Nephron progenitor cell (in vitro differentiated cells): ENCODE measurements at regions not wholly inside any gene's neighbourhood (a gene's known extent, or its start where the extent isn't known, plus 50 kb on each side); places are given as distances from the start of the nearest gene placed in this dataset.

ENCODE experiments used
- DNase-seq: peaks from one replicate; pipeline ENCODE4 v3.0.0; 2021
- H3K27ac Mint-ChIP-seq: 2 replicates; pipeline ENCODE4 v1.8.0; 2021; ENCODE audit warnings: mild to moderate bottlenecking, moderate library complexity, mixed read lengths
- H3K27me3 Mint-ChIP-seq: 2 replicates; pipeline ENCODE4 v1.8.0; 2021; ENCODE audit warnings: mild to moderate bottlenecking, low read depth, mixed read lengths; ENCODE audit not compliant: poor library complexity
- H3K36me3 Mint-ChIP-seq: 2 replicates; pipeline ENCODE4 v1.8.0; 2021; ENCODE audit warnings: low read depth, mixed read lengths
- H3K4me1 Mint-ChIP-seq: 2 replicates; pipeline ENCODE4 v1.8.0; 2021; ENCODE audit warnings: mixed read lengths
- H3K4me3 Mint-ChIP-seq: 2 replicates; pipeline ENCODE4 v1.8.0; 2021; ENCODE audit warnings: mild to moderate bottlenecking, moderate library complexity, mixed read lengths
- H3K9me3 Mint-ChIP-seq: 2 replicates; pipeline ENCODE4 v1.8.0; 2021; ENCODE audit warnings: mild to moderate bottlenecking, moderate library complexity, mixed read lengths
- TF ChIP-seq, protein P1 (sequence below): fragments of 200-600 bp; sonication (generic); IDR thresholded peaks from 2 replicates; pipeline ENCODE4 v1.5.0; 2021; ENCODE audit warnings: antibody characterized with exemption

DNA sequence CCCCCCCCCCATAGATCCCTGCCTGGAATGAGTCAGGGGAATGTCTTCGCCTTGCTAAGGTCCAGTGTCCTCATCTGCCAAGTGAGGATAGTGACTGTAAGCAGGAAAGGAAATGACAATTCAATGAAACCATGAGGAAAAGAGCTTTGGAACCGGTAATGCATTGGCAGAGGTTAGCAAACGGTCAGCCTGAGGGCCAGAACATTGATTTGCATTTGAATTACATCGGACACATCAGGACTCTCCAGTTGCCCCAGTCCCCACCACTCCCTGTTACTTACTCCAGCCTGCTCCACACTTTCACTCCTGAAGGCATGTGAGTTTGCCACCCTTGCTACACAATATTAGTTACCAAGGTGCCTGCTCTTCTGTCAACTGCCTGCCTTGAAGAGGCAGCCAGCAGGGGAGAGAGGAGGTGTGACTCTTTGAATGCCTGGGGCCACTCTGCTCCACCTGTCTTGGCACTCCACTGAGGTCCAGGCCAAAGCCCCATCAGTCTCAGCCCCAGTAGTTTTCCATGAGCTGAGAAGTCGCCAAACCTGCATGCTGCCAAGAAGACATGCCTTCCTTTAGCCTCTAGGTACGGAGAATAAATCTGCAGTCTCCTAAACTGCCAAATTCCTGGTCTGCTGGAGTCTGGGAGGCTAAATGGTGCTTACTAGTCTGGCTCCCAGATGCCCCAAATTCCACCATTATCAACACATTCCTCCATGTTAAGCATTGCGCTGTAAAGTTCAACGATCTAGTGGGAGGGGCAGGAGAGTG is 191.7 kb upstream of the TLE3 start:
- no peak overlapping the region for H3K27ac Mint-ChIP-seq
- H3K9me3 Mint-ChIP-seq: no peaks in the 10 kb centered on the region
- no peak for DNase-seq
- H3K27me3 Mint-ChIP-seq: peaks cover 27% of the 10 kb centered on the region
- H3K4me1 Mint-ChIP-seq: peaks cover 16% of the 10 kb centered on the region
- H3K36me3 Mint-ChIP-seq: no peaks in the 10 kb centered on the region
- peak overlapping the region; percentile 2 for H3K4me3 Mint-ChIP-seq
- TF ChIP-seq, protein P1, sequence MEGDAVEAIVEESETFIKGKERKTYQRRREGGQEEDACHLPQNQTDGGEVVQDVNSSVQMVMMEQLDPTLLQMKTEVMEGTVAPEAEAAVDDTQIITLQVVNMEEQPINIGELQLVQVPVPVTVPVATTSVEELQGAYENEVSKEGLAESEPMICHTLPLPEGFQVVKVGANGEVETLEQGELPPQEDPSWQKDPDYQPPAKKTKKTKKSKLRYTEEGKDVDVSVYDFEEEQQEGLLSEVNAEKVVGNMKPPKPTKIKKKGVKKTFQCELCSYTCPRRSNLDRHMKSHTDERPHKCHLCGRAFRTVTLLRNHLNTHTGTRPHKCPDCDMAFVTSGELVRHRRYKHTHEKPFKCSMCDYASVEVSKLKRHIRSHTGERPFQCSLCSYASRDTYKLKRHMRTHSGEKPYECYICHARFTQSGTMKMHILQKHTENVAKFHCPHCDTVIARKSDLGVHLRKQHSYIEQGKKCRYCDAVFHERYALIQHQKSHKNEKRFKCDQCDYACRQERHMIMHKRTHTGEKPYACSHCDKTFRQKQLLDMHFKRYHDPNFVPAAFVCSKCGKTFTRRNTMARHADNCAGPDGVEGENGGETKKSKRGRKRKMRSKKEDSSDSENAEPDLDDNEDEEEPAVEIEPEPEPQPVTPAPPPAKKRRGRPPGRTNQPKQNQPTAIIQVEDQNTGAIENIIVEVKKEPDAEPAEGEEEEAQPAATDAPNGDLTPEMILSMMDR: no peak

DNA sequence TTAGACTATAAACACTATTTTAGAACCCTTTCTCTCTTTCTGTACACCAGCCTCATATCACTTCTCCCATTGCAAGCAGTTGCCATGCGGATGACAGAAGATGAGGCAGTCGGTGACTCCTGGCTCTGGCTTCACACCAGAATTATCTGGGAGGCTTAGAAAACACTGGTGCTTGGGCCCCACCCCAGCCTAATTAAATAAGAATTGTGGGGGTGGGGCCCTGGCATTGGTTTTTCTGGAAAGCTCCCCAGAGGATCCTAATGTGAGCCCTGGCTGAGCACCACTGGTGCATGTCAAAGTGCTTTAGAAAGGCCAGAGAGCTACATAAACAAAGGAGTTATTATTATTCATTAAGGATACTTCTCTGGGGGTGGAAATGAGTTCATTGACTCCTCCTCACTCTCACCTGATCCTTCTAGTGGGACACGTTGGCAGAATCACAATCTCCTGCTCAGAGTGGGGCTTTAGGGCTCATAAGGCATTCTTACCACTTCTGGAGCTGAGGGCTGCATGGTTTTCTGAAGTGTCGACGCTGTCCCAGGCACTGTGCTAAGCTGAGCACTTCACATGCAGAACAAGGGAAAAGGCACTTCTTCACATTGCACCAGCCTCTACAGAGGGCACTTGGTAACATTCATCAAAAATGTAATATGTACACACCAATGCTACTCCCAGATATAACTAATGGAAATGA is 188.5 kb upstream of the TLE3 start:
- TF ChIP-seq, protein P1: no peak
- no peak for DNase-seq
- Mint-ChIP-seq H3K4me1 (peaks cover 16% of the 10 kb centered on the region), H3K4me3 (no peak overlapping the region), H3K36me3 (no peaks in the 10 kb centered on the region), H3K27ac (no peak overlapping the region), H3K9me3 (no peaks in the 10 kb centered on the region), H3K27me3 (peaks cover 26% of the 10 kb centered on the region)

DNA sequence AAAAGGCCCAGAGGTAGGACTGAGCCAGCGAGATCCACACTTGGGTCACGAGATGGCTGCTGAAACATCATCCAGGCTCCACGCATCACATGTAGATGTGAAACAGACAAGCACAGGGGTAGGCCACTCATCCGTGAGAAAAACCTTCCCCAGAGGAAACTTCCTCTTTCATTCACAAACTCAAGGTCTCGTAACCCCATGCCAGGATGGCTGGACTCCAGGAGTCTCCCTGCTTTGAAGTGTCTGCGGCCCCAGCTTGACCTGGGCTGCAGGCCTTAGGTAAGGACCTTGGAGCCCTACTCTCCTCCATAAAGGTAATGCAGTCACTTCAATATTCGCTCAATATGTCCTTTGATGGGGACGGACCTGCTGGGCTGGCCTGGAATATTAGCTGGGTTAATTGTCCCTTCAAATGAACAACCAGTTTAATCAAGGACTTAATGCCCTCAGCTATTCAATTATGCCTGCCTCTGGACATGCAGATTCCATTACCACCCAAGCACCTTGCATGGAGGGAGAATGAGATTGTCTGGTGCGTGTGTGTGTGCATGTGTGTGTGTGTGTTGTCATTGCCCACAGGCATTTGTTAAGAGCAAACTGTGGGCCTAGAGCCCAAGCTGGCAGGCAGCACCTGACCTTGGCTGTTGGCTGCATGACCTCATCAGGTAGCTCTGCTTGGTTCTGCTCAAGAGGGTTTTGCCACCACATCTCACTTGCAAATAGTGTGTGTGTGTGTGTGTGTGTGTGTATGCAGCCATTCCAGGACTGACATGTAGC is 186.9 kb upstream of the TLE3 start:
- Mint-ChIP-seq H3K27me3 (peaks cover 15% of the 10 kb centered on the region), H3K4me3 (no peak overlapping the region), H3K27ac (no peak overlapping the region), H3K9me3 (no peaks in the 10 kb centered on the region), H3K4me1 (peaks cover 6% of the 10 kb centered on the region), H3K36me3 (no peaks in the 10 kb centered on the region)
- DNase-seq: no peak
- TF ChIP-seq, protein P1: no peak

DNA sequence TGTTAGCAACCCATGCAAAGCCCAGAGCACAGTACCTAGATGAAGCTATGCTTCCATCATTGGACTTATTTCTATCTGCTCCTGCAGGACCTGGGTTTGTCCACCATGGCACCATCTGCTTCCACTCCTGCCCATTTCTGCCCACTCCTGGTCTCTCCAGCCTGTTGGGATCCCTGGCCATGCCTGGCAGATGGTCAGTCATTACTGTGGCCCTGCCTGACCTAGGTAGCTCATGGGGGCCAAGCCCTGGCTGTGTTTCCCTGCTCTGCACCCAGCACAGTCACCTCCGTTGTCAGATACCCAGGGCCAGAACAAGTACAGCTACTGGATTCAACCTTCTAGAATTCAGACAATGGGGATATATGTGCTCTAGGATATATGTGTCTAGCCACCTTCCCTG is 185.8 kb upstream of the TLE3 start:
- H3K27ac Mint-ChIP-seq: no peak overlapping the region

DNA sequence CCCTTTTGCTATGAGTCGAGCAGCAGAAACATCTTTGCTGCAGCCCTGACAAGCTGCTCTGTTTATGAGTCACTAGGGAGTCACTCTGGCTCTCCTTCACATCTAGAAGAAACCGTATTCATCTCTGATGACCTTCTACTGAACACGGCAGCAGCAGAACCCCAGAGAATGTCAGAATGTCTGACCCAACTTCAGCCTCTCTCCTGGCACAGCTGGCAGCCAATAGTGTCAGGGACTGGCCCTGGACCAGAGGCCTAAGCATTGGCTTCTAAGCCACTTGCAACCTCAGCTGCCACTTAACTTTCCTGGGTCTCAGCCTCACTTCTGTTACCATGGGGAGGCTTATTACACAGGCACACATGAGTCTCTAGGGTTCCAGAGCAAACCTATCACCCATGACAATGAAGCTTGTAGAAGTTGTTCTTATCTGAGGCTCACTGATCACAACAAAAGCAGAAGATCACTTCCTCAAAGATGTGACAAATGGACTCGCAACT is 184.1 kb upstream of the TLE3 start:
- TF ChIP-seq, protein P1: no peak
- Mint-ChIP-seq H3K27ac (no peak overlapping the region), H3K4me1 (peaks cover 4% of the 10 kb centered on the region), H3K27me3 (peaks cover 15% of the 10 kb centered on the region), H3K9me3 (no peaks in the 10 kb centered on the region), H3K4me3 (no peak overlapping the region), H3K36me3 (no peaks in the 10 kb centered on the region)
- no peak for DNase-seq

More for the DNA sequence above, 185.8 kb upstream of the TLE3 start:
- no peak for DNase-seq
- Mint-ChIP-seq H3K36me3 (no peaks in the 10 kb centered on the region), H3K4me1 (peaks cover 4% of the 10 kb centered on the region), H3K9me3 (no peaks in the 10 kb centered on the region), H3K4me3 (no peak overlapping the region), H3K27me3 (peaks cover 12% of the 10 kb centered on the region)
- TF ChIP-seq, protein P1: no peak
